ENCODE measurements at regions not wholly inside any gene's neighbourhood (a gene's known extent, or its start where the extent isn't known, plus 50 kb on each side); places are given as distances from the start of the nearest gene placed in this dataset.

DNA sequence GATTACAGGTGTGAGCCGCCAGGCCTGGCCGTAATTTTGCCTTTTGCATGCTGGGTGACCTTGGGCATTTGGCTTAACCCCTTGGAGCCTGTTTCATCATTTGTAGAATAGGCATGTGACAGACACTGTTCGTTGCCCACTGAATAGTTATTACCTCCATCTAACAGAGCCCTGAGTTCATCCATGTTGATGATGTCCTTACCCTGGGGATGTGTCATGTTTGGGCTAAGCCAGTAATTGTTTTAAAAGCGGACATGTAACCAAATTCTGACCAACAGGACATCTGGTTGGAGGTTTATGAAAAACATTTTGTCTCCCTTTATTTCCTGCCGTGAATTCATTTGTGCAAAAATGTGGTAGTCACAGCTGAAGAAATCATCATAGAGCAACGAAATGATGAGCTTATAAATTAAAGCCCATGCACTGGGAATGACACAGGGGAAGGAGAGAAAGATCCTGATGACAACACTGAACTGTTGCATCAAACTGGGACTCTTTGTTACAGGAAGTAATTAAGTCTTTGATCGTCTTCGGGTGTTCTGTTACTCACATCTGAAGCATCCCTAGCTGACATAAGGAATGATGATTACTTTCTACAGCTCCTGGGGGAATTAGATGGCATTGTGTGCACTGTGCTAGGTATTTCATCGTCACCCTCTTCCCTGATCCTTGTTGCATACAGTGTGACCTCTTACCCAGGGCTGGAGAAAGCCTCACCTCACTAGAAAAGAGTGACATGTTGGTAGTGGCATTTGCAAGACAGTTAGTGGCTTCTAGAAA lies 117.8 kb downstream of the FGF18 start:
- Histone ChIP-seq H3K4me2 (ENCODE audit: low read depth, low read length, poor library complexity, severe bottlenecking) (no peak overlapping the region), H3K4me1 (ENCODE audit: low read length) (no peaks in the 10 kb centered on the region), H3K4me3 (ENCODE audit: low read length) (no peak overlapping the region), H3K36me3 (ENCODE audit: insufficient read depth, low read length) (no peaks in the 10 kb centered on the region), H3K27me3 (ENCODE audit: low read length) (no peaks in the 10 kb centered on the region), H3K9me3 (ENCODE audit: low read length) (no peaks in the 10 kb centered on the region), H3K9me2 (replicated peaks; ENCODE audit: insufficient read depth, low read length) (no peaks in the 10 kb centered on the region), H4K20me1 (ENCODE audit: insufficient read depth, low read depth, low read length) (no peaks in the 10 kb centered on the region), H2AFZ (ENCODE audit: low read length) (no peak overlapping the region), H3K9ac (ENCODE audit: low read length) (no peak overlapping the region), H3K27ac (ENCODE audit: low read length) (no peak overlapping the region), H3K79me2 (ENCODE audit: low read length) (no peaks in the 10 kb centered on the region)
- DNase-seq = no peak

DNA sequence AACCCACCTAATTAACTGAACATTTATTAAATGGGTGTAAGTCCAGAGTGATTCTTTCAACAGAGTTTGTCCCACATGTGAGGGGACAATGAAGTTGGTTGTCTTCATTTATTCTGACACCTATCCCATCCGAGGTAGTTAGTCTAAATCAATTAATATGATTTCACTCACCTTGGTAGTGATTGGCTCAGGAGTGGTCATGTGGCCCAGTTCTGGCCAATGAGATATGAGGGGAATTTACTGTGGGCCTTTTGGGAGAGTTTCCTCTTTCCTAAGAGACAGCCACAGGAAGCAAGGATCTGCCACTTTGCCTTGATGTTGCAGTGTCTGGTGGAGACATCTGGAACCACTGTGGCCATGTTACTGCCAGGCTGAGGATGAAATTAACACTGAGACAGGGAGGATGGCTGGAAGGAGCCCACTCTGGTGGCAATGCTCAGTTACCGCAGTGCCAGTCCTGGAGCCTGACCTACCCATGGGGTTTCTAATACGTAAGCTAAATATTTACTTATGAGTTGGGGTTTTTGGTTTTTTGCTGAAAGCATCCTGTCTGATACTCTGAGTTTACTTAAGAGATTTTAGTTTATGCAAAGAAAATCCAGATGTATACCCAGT lies 118.6 kb downstream of the FGF18 start:
- no peaks in the 10 kb centered on the region for H3K36me3 ChIP-seq (ENCODE audit: insufficient read depth, low read length)
- no peak overlapping the region for H3K4me3 ChIP-seq (ENCODE audit: low read length)
- H3K4me2 ChIP-seq (ENCODE audit: low read depth, low read length, poor library complexity, severe bottlenecking) = no peak overlapping the region
- no peaks in the 10 kb centered on the region for H3K79me2 ChIP-seq (ENCODE audit: low read length)
- no peaks in the 10 kb centered on the region for H3K4me1 ChIP-seq (ENCODE audit: low read length)
- H3K9ac ChIP-seq (ENCODE audit: low read length) = no peak overlapping the region
- H4K20me1 ChIP-seq (ENCODE audit: insufficient read depth, low read depth, low read length) = no peaks in the 10 kb centered on the region
- no peaks in the 10 kb centered on the region for H3K27me3 ChIP-seq (ENCODE audit: low read length)
- H3K9me2 ChIP-seq (replicated peaks; ENCODE audit: insufficient read depth, low read length) = no peaks in the 10 kb centered on the region
- no peak overlapping the region for H3K27ac ChIP-seq (ENCODE audit: low read length)
- no peak overlapping the region for H2AFZ ChIP-seq (ENCODE audit: low read length)
- DNase-seq = no peak
- H3K9me3 ChIP-seq (ENCODE audit: low read length) = no peaks in the 10 kb centered on the region

GRCh38 chr5:171538681-171539080 lies 119.2 kb downstream of the FGF18 start:
- Histone ChIP-seq H3K9ac (ENCODE audit: low read length) (no peak overlapping the region), H3K4me1 (ENCODE audit: low read length) (no peaks in the 10 kb centered on the region), H3K9me3 (ENCODE audit: low read length) (no peaks in the 10 kb centered on the region), H3K4me3 (ENCODE audit: low read length) (no peak overlapping the region), H3K36me3 (ENCODE audit: insufficient read depth, low read length) (no peaks in the 10 kb centered on the region), H3K4me2 (ENCODE audit: low read depth, low read length, poor library complexity, severe bottlenecking) (no peak overlapping the region), H3K9me2 (replicated peaks; ENCODE audit: insufficient read depth, low read length) (no peaks in the 10 kb centered on the region), H2AFZ (ENCODE audit: low read length) (no peak overlapping the region), H3K27ac (ENCODE audit: low read length) (no peak overlapping the region), H4K20me1 (ENCODE audit: insufficient read depth, low read depth, low read length) (no peaks in the 10 kb centered on the region), H3K27me3 (ENCODE audit: low read length) (no peaks in the 10 kb centered on the region), H3K79me2 (ENCODE audit: low read length) (no peaks in the 10 kb centered on the region)
- DNase-seq = no peak

DNA sequence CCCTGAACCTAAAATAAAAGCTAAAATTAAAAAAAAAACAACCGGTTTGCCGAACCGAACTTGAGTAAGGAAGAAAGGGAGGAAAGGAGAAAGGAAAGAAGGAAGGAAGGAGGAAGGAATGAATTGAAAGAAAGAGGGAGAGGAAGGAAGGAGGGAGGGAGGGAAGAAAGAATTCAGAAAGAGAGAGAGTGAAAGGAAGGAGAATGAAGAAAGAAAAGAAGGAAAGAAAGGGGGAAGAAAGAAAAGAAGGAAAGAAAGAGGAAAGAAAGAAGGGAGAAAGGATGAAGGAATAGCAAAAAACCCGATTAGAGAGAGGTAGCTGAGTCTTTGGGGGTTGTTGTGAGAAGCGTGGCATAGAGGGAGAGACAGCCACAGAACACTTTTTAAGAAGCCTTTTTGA lies 121.4 kb downstream of the FGF18 start:
- no peaks in the 10 kb centered on the region for H3K9me2 ChIP-seq (replicated peaks; ENCODE audit: insufficient read depth, low read length)
- H2AFZ ChIP-seq (ENCODE audit: low read length) = no peak overlapping the region

DNA sequence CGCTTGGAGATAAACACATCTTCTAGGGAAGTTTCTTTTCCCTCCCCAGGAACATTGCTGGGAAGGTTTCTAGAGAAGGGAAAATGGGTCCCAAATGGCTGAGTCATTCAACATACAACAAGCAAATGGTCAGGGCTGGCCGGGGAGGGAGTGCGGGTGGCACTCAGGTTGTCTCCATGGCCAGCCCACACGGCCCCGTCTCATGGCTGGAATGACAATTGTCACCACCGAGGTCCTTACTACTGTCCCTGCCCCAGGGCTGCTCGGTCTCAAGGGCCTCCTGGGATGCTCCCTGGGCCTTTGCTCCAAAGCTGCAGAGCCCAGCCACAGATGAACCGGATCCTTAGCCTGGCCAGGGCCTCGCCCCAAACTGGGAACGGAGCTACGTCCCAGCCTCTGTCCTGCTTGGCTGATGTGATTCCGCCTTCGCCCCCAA lies 121.9 kb downstream of the FGF18 start:
- no peaks in the 10 kb centered on the region for H4K20me1 ChIP-seq (ENCODE audit: insufficient read depth, low read depth, low read length)
- no peak overlapping the region for H3K9ac ChIP-seq (ENCODE audit: low read length)
- H2AFZ ChIP-seq (ENCODE audit: low read length) = no peak overlapping the region
- H3K4me1 ChIP-seq (ENCODE audit: low read length) = no peaks in the 10 kb centered on the region
- H3K79me2 ChIP-seq (ENCODE audit: low read length) = no peaks in the 10 kb centered on the region
- no peaks in the 10 kb centered on the region for H3K27me3 ChIP-seq (ENCODE audit: low read length)
- no peaks in the 10 kb centered on the region for H3K9me3 ChIP-seq (ENCODE audit: low read length)
- no peaks in the 10 kb centered on the region for H3K36me3 ChIP-seq (ENCODE audit: insufficient read depth, low read length)
- no peak for DNase-seq
- no peak overlapping the region for H3K27ac ChIP-seq (ENCODE audit: low read length)
- no peaks in the 10 kb centered on the region for H3K9me2 ChIP-seq (replicated peaks; ENCODE audit: insufficient read depth, low read length)
- no peak overlapping the region for H3K4me2 ChIP-seq (ENCODE audit: low read depth, low read length, poor library complexity, severe bottlenecking)
- H3K4me3 ChIP-seq (ENCODE audit: low read length) = no peak overlapping the region

More for the DNA sequence above, 121.4 kb downstream of the FGF18 start:
- H3K9ac ChIP-seq (ENCODE audit: low read length) = no peak overlapping the region
- DNase-seq = no peak
- no peaks in the 10 kb centered on the region for H4K20me1 ChIP-seq (ENCODE audit: insufficient read depth, low read depth, low read length)
- H3K27me3 ChIP-seq (ENCODE audit: low read length) = no peaks in the 10 kb centered on the region
- no peak overlapping the region for H3K4me2 ChIP-seq (ENCODE audit: low read depth, low read length, poor library complexity, severe bottlenecking)
- H3K4me3 ChIP-seq (ENCODE audit: low read length) = no peak overlapping the region
- no peak overlapping the region for H3K27ac ChIP-seq (ENCODE audit: low read length)
- H3K9me3 ChIP-seq (ENCODE audit: low read length) = no peaks in the 10 kb centered on the region
- H3K36me3 ChIP-seq (ENCODE audit: insufficient read depth, low read length) = no peaks in the 10 kb centered on the region
- H3K4me1 ChIP-seq (ENCODE audit: low read length) = no peaks in the 10 kb centered on the region
- H3K79me2 ChIP-seq (ENCODE audit: low read length) = no peaks in the 10 kb centered on the region

DNA sequence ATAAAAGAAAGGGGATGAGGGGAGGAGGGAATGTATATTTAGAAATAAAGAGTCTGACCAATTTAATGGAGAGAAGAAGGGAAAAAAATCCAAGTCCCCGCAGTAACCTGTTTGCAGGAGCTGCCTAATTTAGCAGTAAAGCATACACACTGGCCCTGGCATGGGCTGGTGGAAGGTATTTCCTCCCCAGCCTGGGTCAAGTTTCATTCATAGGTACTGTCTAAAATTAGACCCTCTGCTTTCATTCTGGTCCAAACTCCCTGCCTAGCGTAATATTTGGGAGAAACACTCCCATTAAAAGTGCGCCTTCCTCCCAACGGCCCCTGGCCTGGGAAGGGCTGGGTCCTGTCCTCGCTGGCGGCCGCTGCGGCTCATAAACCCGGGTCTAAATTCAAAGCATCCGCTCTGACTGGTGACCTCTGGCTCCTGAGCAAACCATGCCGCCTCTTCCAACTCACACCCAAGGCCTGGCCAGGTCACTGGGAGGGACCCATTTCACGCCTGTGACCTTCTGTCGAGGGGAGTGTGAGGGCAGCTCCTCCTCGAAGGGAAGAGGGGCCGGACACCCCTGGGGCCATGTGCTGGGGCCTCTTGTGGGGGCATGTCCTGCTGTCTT lies 123.2 kb downstream of the FGF18 start:
- Histone ChIP-seq H3K36me3 (ENCODE audit: insufficient read depth, low read length) (no peaks in the 10 kb centered on the region), H3K27me3 (ENCODE audit: low read length) (no peaks in the 10 kb centered on the region), H3K4me3 (ENCODE audit: low read length) (no peak overlapping the region), H2AFZ (ENCODE audit: low read length) (no peak overlapping the region), H4K20me1 (ENCODE audit: insufficient read depth, low read depth, low read length) (no peaks in the 10 kb centered on the region), H3K9me2 (replicated peaks; ENCODE audit: insufficient read depth, low read length) (no peaks in the 10 kb centered on the region), H3K9me3 (ENCODE audit: low read length) (no peaks in the 10 kb centered on the region), H3K79me2 (ENCODE audit: low read length) (no peaks in the 10 kb centered on the region), H3K9ac (ENCODE audit: low read length) (no peak overlapping the region), H3K27ac (ENCODE audit: low read length) (no peak overlapping the region), H3K4me2 (ENCODE audit: low read depth, low read length, poor library complexity, severe bottlenecking) (no peak overlapping the region), H3K4me1 (ENCODE audit: low read length) (no peaks in the 10 kb centered on the region)
- no peak for DNase-seq

- no peaks in the 10 kb centered on the region for H4K20me1 ChIP-seq (ENCODE audit: insufficient read depth, low read depth, low read length)
- no peak overlapping the region for H3K4me2 ChIP-seq (ENCODE audit: low read depth, low read length, poor library complexity, severe bottlenecking)
- no peak overlapping the region for H2AFZ ChIP-seq (ENCODE audit: low read length)
- no peak overlapping the region for H3K27ac ChIP-seq (ENCODE audit: low read length)
- H3K36me3 ChIP-seq (ENCODE audit: insufficient read depth, low read length) = no peaks in the 10 kb centered on the region
- H3K79me2 ChIP-seq (ENCODE audit: low read length) = no peaks in the 10 kb centered on the region
- no peaks in the 10 kb centered on the region for H3K4me1 ChIP-seq (ENCODE audit: low read length)
- no peak for DNase-seq
- H3K4me3 ChIP-seq (ENCODE audit: low read length) = no peak overlapping the region
- H3K9ac ChIP-seq (ENCODE audit: low read length) = no peak overlapping the region
- no peaks in the 10 kb centered on the region for H3K9me2 ChIP-seq (replicated peaks; ENCODE audit: insufficient read depth, low read length)
- H3K9me3 ChIP-seq (ENCODE audit: low read length) = no peaks in the 10 kb centered on the region
- no peaks in the 10 kb centered on the region for H3K27me3 ChIP-seq (ENCODE audit: low read length)
These were observed 123.8 kb downstream of the FGF18 start for GRCh38 chr5:171543148-171543815.
